SK-N-SH treated with all-trans-retinoic acid at 6 μM for 48 hours (cell line): ENCODE measurements at regions not wholly inside any gene's neighbourhood (a gene's known extent, or its start where the extent isn't known, plus 50 kb on each side); places are given as distances from the start of the nearest gene placed in this dataset.

Source experiments
- ATAC-seq: fragments of 200-7000 bp; cut with Tn5 transposase; 3 replicates; pipeline ENCODE4 v1.9.1; 2020; ENCODE audit warnings: mild to moderate bottlenecking, moderate library complexity
- ARNTL ChIP-seq: fragments of 450-650 bp; formaldehyde crosslinking; IDR thresholded peaks from 2 replicates; pipeline ENCODE4 v1.5.0; 2020; ENCODE audit warnings: low read depth, mild to moderate bottlenecking, moderate library complexity, borderline replicate concordance
- BACH2 ChIP-seq: fragments of 250-450 bp; sonication (Bioruptor Pico); IDR thresholded peaks from 2 replicates; pipeline ENCODE4 v1.9.0; 2021; ENCODE audit warnings: mild to moderate bottlenecking, borderline replicate concordance
- CREB5 ChIP-seq: fragments of 250-450 bp; sonication (Bioruptor Pico); IDR thresholded peaks from 2 replicates; pipeline ENCODE4 v1.5.1; 2020; ENCODE audit warnings: low read depth, mild to moderate bottlenecking, moderate library complexity
- CSDC2 ChIP-seq: fragments of 250-450 bp; sonication (Bioruptor Pico); IDR thresholded peaks from 2 replicates; pipeline ENCODE4 v1.5.0; 2020; ENCODE audit warnings: mild to moderate bottlenecking, moderate library complexity
- ESRRG ChIP-seq: fragments of 250-450 bp; sonication (Bioruptor Pico); IDR thresholded peaks from 2 replicates; pipeline ENCODE4 v1.6.1; 2021; ENCODE audit warnings: mild to moderate bottlenecking
- GLIS3 ChIP-seq: fragments of 250-450 bp; sonication (Bioruptor Pico); IDR thresholded peaks from 2 replicates; pipeline ENCODE4 v1.5.0; 2020; ENCODE audit warnings: mild to moderate bottlenecking, moderate library complexity
- OSR1 ChIP-seq: fragments of 250-450 bp; sonication (Bioruptor Pico); IDR thresholded peaks from 2 replicates; pipeline ENCODE4 v1.8.0; 2022; ENCODE audit warnings: moderate library complexity, mild to moderate bottlenecking, inconsistent platforms
- PATZ1 ChIP-seq: fragments of 250-450 bp; sonication (Bioruptor Pico); IDR thresholded peaks from 2 replicates; pipeline ENCODE4 v1.8.0; 2020; ENCODE audit warnings: mild to moderate bottlenecking, moderate library complexity, borderline replicate concordance
- POU6F1 ChIP-seq: fragments of 250-450 bp; sonication (Bioruptor Pico); IDR thresholded peaks from 2 replicates; pipeline ENCODE4 v1.8.0; 2021; ENCODE audit warnings: low read depth, mild to moderate bottlenecking, moderate library complexity, borderline replicate concordance
- PPARA ChIP-seq: fragments of 250-450 bp; sonication (Bioruptor Pico); IDR thresholded peaks from 2 replicates; pipeline ENCODE4 v1.5.0; 2020; ENCODE audit warnings: mild to moderate bottlenecking, borderline replicate concordance
- RARB ChIP-seq: fragments of 250-450 bp; sonication (Bioruptor Pico); IDR thresholded peaks from 2 replicates; pipeline ENCODE4 v1.8.0; 2021; ENCODE audit warnings: mild to moderate bottlenecking, moderate library complexity
- SNAI2 ChIP-seq: fragments of 250-450 bp; sonication (Bioruptor Pico); IDR thresholded peaks from 2 replicates; pipeline ENCODE4 v1.5.0; 2020; ENCODE audit warnings: mild to moderate bottlenecking, moderate library complexity
- TCF4 ChIP-seq: fragments of 250-450 bp; sonication (Bioruptor Pico); IDR thresholded peaks from 2 replicates; pipeline ENCODE4 v1.8.0; 2021; ENCODE audit warnings: mild to moderate bottlenecking, moderate library complexity, borderline replicate concordance
- TOX ChIP-seq: fragments of 250-450 bp; sonication (Bioruptor Pico); IDR thresholded peaks from 2 replicates; pipeline ENCODE4 v1.8.0; 2021; ENCODE audit warnings: mild to moderate bottlenecking, moderate library complexity, borderline replicate concordance
- TSHZ2 ChIP-seq: fragments of 250-450 bp; sonication (Bioruptor Pico); IDR thresholded peaks from 2 replicates; pipeline ENCODE4 v1.5.0; 2020; ENCODE audit warnings: mild to moderate bottlenecking, moderate library complexity
- ZC3H10 ChIP-seq: fragments of 250-450 bp; sonication (Bioruptor Pico); IDR thresholded peaks from 2 replicates; pipeline ENCODE4 v1.5.1; 2021; ENCODE audit warnings: mild to moderate bottlenecking, moderate library complexity
- ZFP30 ChIP-seq: fragments of 450-650 bp; formaldehyde crosslinking; IDR thresholded peaks from 2 replicates; pipeline ENCODE4 v1.5.0; 2022; ENCODE audit warnings: mild to moderate bottlenecking, moderate library complexity
- ZNF565 ChIP-seq: fragments of 450-650 bp; formaldehyde crosslinking; conservative IDR thresholded peaks from 2 replicates; pipeline ENCODE4 v1.5.0; 2020; ENCODE audit warnings: low read depth, mild to moderate bottlenecking, moderate library complexity
- ZNF8 ChIP-seq: fragments of 450-650 bp; formaldehyde crosslinking; IDR thresholded peaks from 2 replicates; pipeline ENCODE4 v1.5.0; 2020; ENCODE audit warnings: mild to moderate bottlenecking, moderate library complexity
- TF ChIP-seq, protein P1 (sequence below): fragments of 250-450 bp; sonication (Bioruptor Pico); IDR thresholded peaks from 2 replicates; pipeline ENCODE4 v1.5.1; 2021; ENCODE audit warnings: mild to moderate bottlenecking, moderate library complexity

- TF ChIP-seq PATZ1 (CRISPR knock-in tag) (no peak), TSHZ2 (CRISPR knock-in tag) (no peak), GLIS3 (CRISPR knock-in tag) (no peak)
These were observed 69.1 kb downstream of the PTCHD4 start (continued) for GRCh38 chr6:48041894-48042293.

DNA sequence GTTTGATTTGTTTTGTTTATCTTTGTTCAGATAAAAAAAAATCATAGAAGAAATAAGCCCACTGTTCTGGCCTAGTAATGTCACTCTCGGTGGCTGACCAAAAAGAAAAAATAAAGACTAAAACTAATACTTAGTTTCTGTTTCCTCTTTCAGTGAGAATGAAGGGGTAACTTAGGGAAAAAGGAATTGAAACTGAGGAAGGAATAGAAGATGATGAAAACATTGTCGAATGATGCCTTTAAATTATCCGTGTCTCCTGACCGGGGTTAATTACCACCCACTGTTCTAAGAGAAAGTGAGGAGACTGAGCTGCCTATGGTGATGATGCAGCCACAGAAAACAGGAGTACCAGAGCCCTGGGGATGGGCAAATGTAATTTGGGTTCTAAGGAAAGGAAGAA, 73.1 kb downstream of the PTCHD4 start:
- ATAC-seq: no peak
- TF ChIP-seq ZNF565 (CRISPR knock-in tag) (no peak), CSDC2 (no peak), POU6F1 (CRISPR knock-in tag) (no peak), ZC3H10 (CRISPR knock-in tag) (no peak), TOX (no peak), CREB5 (CRISPR knock-in tag) (no peak), PATZ1 (CRISPR knock-in tag) (no peak), ZNF8 (CRISPR knock-in tag) (no peak), TCF4 (no peak), OSR1 (no peak), BACH2 (CRISPR knock-in tag) (no peak)
- TF ChIP-seq, protein P1, sequence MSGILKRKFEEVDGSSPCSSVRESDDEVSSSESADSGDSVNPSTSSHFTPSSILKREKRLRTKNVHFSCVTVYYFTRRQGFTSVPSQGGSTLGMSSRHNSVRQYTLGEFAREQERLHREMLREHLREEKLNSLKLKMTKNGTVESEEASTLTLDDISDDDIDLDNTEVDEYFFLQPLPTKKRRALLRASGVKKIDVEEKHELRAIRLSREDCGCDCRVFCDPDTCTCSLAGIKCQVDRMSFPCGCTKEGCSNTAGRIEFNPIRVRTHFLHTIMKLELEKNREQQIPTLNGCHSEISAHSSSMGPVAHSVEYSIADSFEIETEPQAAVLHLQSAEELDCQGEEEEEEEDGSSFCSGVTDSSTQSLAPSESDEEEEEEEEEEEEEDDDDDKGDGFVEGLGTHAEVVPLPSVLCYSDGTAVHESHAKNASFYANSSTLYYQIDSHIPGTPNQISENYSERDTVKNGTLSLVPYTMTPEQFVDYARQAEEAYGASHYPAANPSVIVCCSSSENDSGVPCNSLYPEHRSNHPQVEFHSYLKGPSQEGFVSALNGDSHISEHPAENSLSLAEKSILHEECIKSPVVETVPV (CRISPR knock-in tag): no peak

DNA sequence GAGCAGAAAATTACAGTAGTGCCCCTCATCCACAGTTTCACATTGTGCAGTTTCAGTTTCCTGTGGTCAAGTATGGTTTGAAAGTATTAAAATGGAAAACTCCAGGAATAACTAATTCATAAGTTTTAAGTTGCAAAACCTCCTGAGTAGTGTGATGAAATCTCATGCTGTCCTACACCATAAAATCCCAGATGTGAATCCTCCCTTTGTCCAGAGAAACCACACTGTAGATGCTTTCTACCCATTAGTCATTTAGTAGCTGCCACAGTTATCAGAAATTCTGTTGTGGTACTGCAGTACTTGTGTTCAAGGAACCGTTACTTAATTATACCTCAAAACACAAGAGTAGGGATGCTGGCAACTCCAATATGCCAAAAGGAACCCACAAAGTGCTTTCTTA, 74.7 kb downstream of the PTCHD4 start:
- ATAC-seq: no peak
- TF ChIP-seq TOX (no peak), CREB5 (CRISPR knock-in tag) (no peak), RARB (CRISPR knock-in tag) (no peak), ESRRG (no peak), PPARA (CRISPR knock-in tag) (no peak), ARNTL (no peak), SNAI2 (CRISPR knock-in tag) (no peak), ZC3H10 (CRISPR knock-in tag) (no peak), ZFP30 (no peak), PATZ1 (CRISPR knock-in tag) (no peak)
- TF ChIP-seq, protein P1 (CRISPR knock-in tag): no peak
